NCI-H1092 (cell line): ENCODE measurements at regions not wholly inside any gene's neighbourhood (a gene's known extent, or its start where the extent isn't known, plus 50 kb on each side); places are given as distances from the start of the nearest gene placed in this dataset.
A peak's percentile ranks its signal among the peaks of the same experiment; 100 is the strongest.
"Not testable (repeated sequence)": the region's sequence is repeated elsewhere in the genome, so short reads cannot be mapped to it uniquely, and the experiment has no call there.

ENCODE experiments used
- DNase-seq: peaks from one replicate; lab custom pipeline; 2025; lab: John Stamatoyannopoulos, UW

DNA sequence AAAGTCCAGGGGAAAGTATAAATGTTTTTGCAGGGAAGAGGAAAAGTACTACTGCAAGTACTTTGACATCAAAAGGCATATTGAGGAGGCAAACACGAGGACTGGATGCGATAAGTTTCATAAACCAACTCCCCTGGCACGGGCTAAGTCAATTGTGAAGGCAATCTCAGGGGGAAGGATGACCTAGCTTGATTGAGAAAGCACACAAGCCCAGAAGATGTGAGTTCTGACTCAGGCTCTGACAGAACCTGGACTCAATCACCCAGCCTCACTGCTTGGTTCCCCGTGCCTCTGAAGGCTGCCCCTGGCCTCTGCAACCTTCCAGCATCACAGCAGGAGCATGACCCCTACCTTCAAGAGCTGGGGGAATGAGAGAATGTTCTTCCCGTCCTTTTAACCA is 93.2 kb upstream of the ZNF438 start:
- DNase-seq = no peak

DNA sequence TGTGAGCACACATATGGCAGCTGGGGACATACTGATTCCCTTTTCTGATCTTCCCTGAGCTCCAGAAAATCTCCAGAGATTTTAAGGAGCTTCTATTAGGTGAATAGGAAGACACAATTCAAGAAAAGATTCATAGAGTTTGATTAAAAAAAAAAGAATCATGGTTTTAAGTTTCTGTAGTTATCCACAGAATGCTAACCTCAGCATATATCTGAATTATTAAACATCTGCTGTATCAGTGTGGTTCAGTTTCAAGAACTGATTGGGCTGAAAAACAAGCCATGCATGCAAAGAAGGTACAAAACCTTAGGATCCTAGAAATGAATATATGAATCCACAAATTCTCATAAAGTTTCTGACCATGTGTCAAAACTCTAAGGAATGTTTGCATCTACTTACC is 94.1 kb upstream of the ZNF438 start:
- no peak for DNase-seq

DNA sequence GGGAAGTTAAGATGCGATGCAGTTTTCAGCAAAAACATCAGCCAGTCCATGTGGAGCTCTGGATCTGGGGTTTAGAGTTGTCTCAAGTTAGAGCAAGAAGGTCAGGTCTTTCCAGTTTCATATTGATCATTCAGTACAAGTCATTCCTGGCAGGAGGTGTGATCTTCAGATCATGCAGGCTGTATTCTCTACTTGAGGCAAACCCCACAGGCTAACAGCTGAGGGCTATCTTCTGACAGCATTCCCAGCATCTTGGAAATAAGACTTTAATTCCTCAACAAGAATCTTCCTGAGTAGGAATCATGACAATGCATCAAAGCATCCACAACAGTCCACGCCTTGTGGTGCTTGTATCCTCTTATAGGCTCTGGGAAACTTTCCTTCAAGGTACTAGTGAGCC is 94.9 kb upstream of the ZNF438 start:
- no peak for DNase-seq

DNA sequence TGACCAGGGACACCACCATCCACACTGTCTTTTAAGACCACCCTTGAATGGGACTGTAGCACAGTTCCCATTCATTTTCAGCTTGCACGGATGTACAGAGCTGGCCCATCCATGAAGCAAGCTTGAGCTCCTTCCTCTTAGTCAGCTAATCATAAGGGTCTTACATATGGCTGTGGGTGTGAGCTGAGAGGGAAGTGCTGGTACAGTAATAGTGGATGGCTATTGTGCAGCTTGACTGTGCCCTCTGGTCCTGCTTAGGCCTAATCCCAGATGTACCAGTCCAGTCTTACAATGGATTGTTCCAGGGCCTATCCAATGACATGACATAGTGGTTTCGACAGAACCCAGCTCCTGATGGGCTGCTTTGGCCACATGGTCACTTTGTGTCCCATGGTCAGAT is 96.9 kb upstream of the ZNF438 start:
- DNase-seq = no peak

DNA sequence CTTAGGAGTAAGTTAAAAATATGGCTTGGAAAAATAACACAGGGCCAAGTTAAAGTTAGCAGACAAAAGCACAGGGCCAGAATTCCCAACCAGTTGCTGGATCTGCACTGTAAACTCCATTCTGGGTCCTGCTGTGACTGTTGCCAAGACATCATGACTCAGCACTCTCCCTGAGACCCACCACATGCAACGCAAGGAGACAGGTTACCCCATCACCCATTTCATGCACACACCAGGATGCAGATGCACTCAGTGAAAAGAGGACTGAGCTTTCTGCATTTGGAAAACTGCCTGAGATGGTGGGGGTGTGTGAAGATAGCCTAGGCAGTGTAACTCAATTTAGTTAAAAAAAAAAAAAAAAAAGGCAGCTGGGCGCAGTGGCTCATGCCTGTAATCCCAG is 97.6 kb upstream of the ZNF438 start:
- no peak for DNase-seq

DNA sequence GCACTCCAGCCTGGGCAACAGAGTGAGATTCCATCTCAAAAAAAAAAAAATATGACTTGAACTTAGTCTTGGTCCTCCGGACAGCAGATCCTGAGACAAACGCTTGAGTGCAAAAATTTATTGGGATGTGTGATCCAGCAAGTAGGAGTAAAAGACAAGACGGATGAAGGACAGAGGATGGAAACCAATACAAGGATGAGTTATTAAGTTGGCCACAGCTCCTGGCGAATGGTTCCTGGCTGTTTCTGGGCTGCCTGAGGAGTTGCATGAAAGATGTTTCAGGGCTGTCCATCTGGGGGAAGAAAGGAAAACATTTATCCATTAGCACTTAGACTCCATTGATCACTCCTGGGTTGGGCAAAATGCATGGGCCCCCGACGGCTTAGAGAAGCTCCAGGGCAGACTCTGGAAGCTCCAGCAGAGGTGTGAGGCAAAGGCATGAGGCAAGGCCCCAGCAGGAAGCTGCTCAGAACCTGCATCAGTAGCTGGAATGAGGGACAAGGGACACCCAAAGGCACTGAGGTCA is 98.3 kb upstream of the ZNF438 start:
- DNase-seq = no peak

DNA sequence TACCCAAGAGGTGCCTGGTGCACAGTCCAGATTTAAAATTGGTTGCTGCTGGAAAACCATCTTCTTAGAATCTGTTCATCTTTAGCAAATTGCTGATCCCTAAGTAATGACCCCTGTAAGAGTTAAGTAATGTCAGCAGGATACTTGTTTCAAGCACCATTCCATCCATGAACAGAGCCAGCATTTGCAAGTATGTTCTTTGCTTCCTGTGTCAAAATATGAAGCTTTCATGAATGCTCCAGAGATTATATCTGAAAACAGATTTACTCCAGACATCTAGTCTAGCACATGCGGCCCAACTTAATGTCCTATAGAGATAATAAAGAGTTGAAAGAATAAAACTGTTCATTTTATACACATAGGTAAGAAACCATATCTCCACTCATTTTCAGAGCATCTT is 98.7 kb upstream of the ZNF438 start:
- no peak for DNase-seq

DNA sequence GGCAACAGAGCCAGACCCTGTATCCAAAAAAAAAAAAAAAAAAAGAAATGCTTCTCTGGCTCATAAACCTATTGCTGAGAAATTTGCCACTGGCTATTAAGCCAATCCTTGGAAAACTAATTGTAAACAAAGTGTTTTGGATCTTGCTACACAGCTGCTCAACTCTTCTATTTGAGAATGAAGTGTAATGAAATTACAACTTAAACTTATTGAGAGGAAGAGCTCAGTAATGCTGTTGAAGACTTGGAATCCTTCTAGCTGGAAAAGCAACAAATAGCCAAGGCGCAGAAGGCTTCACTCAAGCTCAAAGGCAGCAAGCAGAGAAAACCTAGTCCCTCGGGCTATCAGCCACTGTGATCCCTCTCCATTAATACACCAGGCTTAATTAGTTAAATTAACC is 99.6 kb upstream of the ZNF438 start:
- no peak for DNase-seq

DNA sequence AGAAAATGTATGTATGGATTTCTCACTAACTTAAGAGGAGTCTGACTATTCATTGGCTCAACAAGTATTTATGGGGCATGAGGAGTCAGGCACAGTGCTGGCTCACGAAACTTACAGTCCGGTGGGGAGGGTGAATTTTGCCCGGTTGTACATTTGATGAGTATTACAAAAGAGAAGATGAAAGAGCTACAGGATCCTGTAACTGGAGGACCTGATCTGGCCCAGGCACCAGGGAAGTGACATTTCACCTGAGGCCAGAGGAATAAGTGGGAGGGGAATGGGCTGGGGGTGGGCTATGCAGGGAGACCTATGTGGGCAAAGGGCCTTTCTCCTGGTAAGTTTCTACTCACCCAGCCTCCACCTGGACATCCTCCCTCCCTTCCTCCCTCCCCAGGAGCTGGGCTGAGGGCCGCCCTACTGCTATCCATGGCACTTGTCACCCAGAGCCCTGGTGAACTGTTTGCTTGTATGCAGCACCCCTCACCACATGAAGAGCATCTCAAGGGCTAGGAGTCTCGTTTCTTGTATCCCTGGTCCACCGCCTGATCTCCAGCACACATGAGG is 101.1 kb upstream of the ZNF438 start:
- DNase-seq = no peak

DNA sequence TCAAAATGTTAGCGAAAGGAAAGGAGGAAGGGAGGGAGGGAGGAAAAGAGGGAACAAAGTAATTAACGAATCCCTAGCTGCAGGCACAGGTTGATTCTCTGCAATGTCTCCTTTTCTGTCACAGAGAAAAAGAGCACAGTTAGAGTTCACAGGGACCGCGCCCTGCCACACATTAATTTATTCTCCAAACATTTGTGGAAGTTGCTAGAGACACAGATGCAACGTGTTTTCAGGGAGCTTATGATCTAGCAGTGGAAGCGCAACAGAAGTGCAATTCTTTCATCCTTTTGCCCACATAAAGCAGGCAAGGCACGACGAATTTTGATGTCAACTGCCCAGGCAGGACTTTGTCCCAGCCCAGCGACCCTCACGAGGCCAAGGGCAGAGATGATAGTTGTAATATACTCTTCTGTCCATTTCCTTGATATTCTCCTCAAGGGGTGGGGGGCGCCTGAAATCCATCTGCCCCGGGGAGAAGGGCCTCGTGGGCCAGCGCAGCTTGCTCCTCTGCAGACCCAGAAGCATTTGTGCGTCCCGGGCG is 101.7 kb upstream of the ZNF438 start:
- DNase-seq = no peak

DNA sequence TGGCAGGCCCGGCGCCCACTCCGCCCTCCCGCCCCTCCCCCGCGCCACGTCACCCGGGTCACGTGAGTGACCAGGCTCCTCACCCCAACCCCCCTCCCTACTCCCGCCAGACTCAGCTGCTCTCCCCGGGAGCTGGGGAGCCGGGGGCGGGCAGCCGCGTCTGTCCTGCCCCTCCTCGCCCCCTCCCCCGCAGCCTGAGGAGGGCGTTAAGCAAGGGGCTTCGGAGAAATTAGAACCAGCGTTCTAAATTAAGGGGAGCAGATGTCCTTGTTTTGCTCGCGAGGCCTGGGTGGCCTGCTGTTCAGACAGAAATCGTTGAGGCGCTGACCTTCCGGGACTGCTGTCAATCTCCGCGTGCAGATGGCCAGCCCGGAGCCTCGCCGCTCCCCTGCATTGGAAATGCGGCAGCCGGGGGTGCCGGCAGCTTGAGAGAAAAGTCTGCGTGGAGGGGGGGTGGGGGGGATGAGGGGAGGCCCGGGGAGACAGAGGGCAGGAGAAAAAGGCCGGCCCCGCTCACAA is 102.2 kb upstream of the ZNF438 start:
- peak; percentile 67 for DNase-seq

DNA sequence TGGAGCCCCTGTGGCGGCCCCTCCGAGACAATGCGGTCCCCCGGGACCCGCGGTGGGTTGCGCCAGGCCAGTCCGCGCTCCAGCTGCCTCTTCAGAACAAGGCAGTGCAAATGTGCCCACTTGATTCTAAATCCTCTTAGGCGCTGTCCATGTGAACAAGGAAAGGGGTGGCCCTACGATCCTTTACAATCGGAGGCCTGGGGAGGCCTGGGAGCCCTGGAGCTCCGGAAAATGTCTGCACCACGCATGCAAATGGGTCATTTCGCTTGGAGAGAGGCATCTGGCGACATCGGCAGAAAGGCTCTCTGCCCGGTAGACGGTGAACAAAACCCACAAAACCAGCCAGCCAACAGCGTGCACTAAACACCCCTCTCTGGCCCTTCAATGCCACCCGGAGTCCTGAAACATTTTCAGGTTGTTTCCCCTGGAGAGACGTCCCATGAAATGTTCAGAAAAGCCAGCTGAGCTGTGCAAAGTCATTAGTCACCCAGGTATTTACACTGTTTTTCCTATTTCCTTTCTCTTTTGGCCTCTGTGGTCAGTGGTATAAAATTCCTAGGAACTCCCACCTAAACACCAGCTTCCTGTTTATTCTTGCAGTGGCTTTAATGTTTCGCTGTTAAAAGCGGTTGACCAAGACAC is 102.8 kb upstream of the ZNF438 start:
- peak; percentile 71 for DNase-seq

DNA sequence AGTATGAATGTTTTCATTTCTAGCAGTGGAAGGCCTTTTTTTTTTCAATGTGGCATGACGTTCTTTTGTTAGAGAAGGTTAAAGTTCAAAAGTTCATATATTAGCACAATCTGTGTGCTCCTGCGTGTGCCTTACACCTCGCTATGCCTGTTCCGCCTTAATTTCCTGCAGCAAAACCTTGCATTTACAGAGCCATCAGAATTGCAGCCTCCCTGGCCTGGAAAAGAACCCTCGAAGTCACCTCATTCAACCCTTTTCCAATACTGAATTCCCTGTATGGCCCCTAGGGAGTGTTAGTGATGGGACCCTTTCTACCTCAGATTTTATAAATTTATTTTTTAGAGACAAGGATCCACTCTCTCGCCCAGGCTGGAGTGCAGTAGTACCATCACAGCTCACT is 103.5 kb upstream of the ZNF438 start:
- no peak for DNase-seq

DNA sequence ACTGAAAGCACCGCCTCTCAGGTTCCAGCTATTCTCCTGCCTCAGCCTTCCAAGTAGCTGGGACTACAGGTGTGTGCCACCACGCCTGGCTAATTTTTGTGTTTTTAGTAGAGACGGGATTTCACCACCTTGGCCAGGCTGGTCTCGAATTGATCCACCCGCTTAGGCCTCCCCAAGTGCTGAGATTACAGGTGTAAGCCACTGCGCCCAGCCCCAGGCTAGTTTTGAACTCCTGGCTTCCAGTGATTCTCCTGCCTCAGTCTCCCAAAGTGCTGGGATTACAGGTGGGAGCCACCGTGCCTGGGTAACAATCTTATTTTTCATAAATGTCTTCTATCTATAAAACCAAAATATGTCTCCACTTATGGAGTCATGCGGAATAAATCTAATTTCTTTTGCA is 104.1 kb upstream of the ZNF438 start:
- DNase-seq = not testable (repeated sequence)

DNA sequence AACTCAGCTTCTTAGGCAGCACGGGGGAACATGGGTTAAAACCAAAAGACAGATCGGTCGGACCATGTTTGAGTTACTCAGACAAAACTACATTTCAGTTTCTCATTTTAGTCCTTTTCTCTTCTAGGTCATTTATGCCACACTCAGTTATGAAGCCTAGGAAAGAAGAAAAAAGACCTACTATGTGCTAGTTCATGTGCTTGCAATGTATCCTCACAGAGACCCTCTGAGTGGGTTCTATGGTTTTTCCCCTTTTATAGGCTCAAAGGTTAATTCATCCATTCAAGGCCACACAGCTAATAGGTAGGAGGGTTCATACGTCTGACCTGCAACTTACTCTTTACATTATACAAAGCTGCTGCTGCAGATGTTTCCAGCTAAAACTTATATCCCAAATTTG is 104.7 kb upstream of the ZNF438 start:
- DNase-seq = no peak

DNA sequence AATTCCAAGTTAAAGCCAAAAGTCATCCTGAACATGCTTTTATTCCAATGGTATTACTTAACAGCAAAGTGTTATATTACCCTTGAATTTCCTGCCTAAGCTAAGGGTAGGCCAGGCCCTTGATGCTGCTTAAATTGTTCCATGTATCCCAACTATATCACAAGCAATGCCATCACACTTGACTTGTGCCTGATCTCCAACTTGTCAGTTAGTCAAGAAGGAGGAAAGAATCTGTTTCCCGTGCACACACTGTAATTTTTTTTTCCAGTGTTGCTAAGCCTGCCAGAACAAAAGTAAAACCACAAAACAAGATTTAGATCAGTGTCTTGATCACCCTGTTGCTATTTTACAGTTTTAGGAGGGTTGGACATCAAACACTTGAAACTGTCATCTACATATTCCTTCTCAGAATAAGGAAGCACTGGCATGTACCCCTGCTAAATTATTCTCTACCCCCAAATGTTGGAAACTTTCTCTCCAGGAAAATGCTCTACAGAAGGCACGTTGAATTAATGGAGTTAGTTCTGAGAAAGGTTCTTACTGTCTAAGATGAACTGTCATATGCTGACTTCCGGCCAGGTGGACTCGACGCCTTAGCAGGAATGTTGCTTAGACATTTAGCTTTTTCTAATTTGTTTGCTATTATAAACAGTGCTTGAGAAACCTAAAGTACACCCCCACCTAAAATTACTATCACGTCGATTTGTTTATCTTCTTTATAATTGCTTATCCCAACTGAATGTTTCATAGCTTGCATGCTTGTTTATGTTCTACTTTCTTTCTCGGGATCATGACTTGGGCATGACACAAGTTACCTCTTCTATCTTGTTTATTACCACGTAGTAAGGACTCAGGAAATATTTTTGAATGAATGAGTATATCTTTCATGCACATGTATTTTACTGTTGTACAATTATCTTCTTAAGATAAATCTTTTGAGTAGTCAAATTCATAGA is 105.5 kb upstream of the ZNF438 start:
- DNase-seq = no peak

DNA sequence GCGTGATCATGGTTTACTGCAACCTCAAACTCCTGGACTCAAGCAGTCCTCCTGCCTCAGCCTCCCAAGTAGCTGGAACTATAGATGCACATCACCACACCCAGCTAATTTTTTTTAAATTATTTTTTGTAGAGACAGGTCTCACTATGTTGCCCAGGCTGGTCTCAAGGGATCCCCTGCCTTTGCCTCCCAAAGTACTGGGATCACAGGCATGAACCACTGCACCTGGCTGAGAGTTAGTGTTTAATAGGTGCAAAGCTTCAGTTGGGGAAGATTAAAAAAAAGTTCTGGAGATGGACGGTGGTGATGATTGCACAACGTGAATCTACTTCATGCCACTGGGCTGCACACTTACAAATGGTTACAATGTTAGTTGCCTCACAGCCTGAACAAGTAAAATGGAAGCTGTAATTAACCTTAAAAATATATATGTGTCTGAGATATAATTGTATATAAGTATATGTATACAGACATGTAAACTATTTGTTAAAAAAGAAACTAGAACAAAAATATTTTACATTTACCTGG is 106.4 kb upstream of the ZNF438 start:
- no peak for DNase-seq

DNA sequence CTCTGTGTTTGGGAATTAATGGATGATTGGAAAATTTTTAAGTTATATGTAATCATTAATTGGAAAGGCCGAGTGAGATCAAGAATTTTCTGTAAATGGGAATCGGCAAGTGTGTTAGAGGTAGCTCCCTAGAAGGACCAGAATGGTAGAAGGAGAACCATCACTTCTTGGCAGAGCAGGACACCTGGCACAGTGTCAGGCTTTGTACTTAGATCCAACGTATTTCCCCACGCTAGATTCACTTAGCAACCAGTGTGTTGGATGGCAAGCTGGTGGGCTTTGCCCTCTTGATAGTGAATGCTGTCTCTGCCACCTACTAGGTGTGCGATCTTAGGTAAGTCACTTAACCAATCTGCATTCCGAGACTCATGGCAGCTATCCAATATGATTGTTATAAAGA is 107.8 kb upstream of the ZNF438 start:
- DNase-seq = no peak

DNA sequence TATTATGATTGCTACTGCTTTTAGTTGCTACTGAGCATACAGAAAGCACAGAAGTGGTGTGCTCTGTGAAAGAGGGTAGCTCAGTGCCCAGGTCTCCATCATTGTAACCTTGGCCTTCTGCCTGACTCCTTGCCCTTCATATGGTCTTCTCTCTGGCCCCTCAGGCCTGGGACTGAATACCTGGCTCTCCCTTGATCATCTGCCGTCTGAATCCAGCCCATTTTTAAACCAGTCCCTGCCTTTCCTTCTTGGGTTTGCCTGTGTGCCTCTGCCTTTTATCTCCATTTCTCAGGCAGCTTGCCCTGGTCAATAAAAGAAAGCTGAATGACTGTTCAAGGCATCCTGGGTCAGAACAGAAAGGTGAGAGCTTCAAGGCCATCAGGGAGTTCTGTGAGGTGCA is 109.1 kb upstream of the ZNF438 start:
- DNase-seq = no peak

DNA sequence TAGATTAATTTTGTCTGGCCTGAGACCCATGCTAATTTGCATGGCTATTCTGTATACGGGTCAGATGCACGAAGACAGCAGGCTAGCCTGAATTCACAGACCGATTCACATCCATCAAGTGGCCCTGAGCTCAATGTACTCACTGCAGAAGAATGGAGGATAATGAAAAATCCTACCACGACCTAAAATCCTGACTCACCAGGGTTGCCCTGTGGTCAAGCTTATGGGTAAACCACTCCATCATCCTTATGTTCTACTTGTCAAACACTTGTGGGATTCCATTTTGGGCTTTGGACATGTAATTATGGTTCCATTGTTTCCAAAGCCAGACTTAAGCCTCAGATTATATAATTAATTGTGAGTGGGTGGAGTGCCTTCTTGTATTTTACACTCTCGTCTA is 110.4 kb upstream of the ZNF438 start:
- no peak for DNase-seq

DNA sequence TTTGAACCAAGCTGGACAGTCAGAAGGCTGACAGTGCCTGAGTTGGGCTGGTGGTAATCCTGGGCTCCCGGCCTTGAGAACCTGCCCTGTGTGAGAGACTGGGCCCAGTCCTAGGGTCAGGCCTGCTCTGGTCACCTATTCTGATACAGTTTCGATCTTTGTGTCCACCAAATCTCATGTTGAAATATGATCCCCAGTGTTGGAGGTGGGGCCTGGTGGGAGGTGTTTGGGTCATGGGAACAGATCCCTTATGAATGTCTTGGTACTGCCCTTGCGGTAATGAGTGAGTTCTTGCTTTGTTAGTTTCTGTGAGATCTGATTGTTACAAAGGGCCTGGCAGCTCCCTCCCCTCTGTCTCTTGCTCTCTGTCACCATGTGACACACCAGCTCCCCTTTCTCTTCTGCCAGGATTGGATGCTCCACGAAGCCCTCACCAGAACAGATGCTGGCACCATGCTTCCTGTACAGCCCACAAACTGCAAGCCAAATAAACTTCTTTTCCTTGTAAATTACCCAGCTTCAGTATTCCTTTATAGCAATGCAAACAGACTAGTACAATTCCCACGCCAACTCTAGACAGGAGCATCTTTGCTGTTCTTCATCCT is 111.8 kb upstream of the ZNF438 start:
- DNase-seq = no peak

DNA sequence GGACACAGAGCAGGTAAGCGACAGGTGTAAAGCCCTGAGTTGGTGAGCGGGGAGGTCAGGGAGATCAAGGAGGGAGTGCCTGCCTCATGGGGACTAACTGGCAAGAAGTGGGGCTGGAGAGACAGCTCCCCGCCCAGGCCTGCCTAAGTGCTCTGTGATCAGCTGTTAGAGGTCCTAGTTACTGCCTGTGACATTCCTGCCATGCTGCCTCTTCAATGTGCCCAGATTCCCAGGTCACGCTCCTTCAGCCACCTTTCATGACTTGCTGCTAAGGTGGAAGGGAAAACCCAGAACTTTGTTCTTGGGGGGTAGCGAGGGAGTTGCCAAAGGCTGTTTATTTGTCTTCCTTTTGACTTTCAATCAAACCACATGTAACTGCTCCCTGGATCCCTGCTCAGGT is 114.3 kb upstream of the ZNF438 start:
- no peak for DNase-seq
